Keratinocyte (primary cell): ENCODE measurements at regions not wholly inside any gene's neighbourhood (a gene's known extent, or its start where the extent isn't known, plus 50 kb on each side); places are given as distances from the start of the nearest gene placed in this dataset.

Experiments
- CTCF ChIP-seq, 3 experiments: IDR thresholded peaks in 1 of 3; conservative IDR thresholded peaks in 1 of 3; optimal IDR thresholded peaks in 1 of 3; 2 replicates in 2 of 3; 3 replicates in 1 of 3; pipeline versions ENCODE3 to v1.5.1; 2011; ENCODE audit warnings: low read length in 3 of 3, mild to moderate bottlenecking in 3 of 3, moderate library complexity in 2 of 3, control low read depth in 1 of 3, inconsistent platforms in 1 of 3; ENCODE audit not compliant: insufficient read depth in 2 of 3; ENCODE audit errors: extremely low read depth in 1 of 3
- EZH2 ChIP-seq: IDR thresholded peaks from one replicate; pipeline ENCODE4 v1.6.1; 2012; ENCODE audit warnings: inconsistent platforms, mild to moderate bottlenecking, low read length, moderate library complexity

GRCh38 chr2:59922450-59922849, 631.0 kb downstream of the BCL11A start:
- TF ChIP-seq CTCF (optimal IDR thresholded peaks at IDR 0.05 in 1 of 3, IDR thresholded peaks at IDR 0.05 in 1 of 3, conservative IDR thresholded peaks at IDR 0.05 in 1 of 3; ENCODE audit: extremely low read depth in 1 of 3, insufficient read depth in 2 of 3, low read length in 3 of 3), result no peak
- no peak for TF ChIP-seq EZH2
